ENCODE measurements at regions not wholly inside any gene's neighbourhood (a gene's known extent, or its start where the extent isn't known, plus 50 kb on each side); places are given as distances from the start of the nearest gene placed in this dataset.
"Not testable (repeated sequence)": the region's sequence is repeated elsewhere in the genome, so short reads cannot be mapped to it uniquely, and the experiment has no call there.

GRCh38 chr4:49560883-49561282 lies 574.8 kb downstream of the CWH43 start:
- not testable (repeated sequence) for H3K4me2 ChIP-seq (ENCODE audit: insufficient read depth, low read length); H3K4me3 ChIP-seq (ENCODE audit: insufficient read depth, low read length); H3K36me3 ChIP-seq (ENCODE audit: insufficient read depth, low read length); H4K20me1 ChIP-seq (ENCODE audit: insufficient read depth, low read length); DNase-seq (ENCODE audit: insufficient read length, low spot score, missing footprints); H3K27me3 ChIP-seq (ENCODE audit: insufficient read depth, low read length); H3K4me1 ChIP-seq (ENCODE audit: insufficient read depth, low read length); H3K79me2 ChIP-seq (ENCODE audit: insufficient read depth, low read length); H3K27ac ChIP-seq (ENCODE audit: low read depth, low read length); H3K9me3 ChIP-seq (ENCODE audit: low read depth, low read length); H2AFZ ChIP-seq (ENCODE audit: low read length)

GRCh38 chr4:49570248-49570647 lies 584.2 kb downstream of the CWH43 start:
- H3K4me1 ChIP-seq (ENCODE audit: insufficient read depth, low read length); H2AFZ ChIP-seq (ENCODE audit: low read length); H3K27ac ChIP-seq (ENCODE audit: low read depth, low read length); H3K36me3 ChIP-seq (ENCODE audit: insufficient read depth, low read length); DNase-seq (ENCODE audit: insufficient read length, low spot score, missing footprints); H3K27me3 ChIP-seq (ENCODE audit: insufficient read depth, low read length); H4K20me1 ChIP-seq (ENCODE audit: insufficient read depth, low read length); H3K79me2 ChIP-seq (ENCODE audit: insufficient read depth, low read length); H3K4me2 ChIP-seq (ENCODE audit: insufficient read depth, low read length); H3K9me3 ChIP-seq (ENCODE audit: low read depth, low read length); H3K4me3 ChIP-seq (ENCODE audit: insufficient read depth, low read length): not testable (repeated sequence)

- H4K20me1 ChIP-seq (ENCODE audit: insufficient read depth, low read length); H3K79me2 ChIP-seq (ENCODE audit: insufficient read depth, low read length); H3K36me3 ChIP-seq (ENCODE audit: insufficient read depth, low read length); H2AFZ ChIP-seq (ENCODE audit: low read length); H3K4me2 ChIP-seq (ENCODE audit: insufficient read depth, low read length); H3K27me3 ChIP-seq (ENCODE audit: insufficient read depth, low read length); H3K4me3 ChIP-seq (ENCODE audit: insufficient read depth, low read length); H3K27ac ChIP-seq (ENCODE audit: low read depth, low read length); DNase-seq (ENCODE audit: insufficient read length, low spot score, missing footprints); H3K4me1 ChIP-seq (ENCODE audit: insufficient read depth, low read length); H3K9me3 ChIP-seq (ENCODE audit: low read depth, low read length): not testable (repeated sequence)
These were observed 587.7 kb downstream of the CWH43 start for GRCh38 chr4:49573666-49574215.

DNA sequence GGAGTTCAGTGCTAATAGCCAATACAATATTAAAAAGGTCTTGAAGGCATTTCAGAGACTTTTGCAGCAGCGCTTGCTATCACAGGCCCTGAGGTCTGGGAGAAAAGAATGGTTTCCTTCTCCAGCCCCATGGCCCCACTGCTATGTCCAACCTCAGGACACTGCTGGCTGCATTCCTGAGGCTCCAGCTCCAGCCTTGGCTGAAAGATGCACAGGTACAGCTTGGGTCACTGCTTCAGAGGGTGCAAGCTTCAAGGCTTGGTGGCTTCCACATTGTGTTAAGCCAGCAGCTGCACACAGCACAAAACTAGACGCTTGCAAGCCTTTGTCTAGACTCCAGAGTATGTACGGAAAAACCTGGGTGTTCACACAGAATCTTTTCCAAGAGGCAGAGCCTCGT lies 589.2 kb downstream of the CWH43 start:
- not testable (repeated sequence) for H3K4me1 ChIP-seq (ENCODE audit: insufficient read depth, low read length); H3K4me2 ChIP-seq (ENCODE audit: insufficient read depth, low read length); DNase-seq (ENCODE audit: insufficient read length, low spot score, missing footprints); H2AFZ ChIP-seq (ENCODE audit: low read length); H3K27me3 ChIP-seq (ENCODE audit: insufficient read depth, low read length); H3K79me2 ChIP-seq (ENCODE audit: insufficient read depth, low read length); H3K36me3 ChIP-seq (ENCODE audit: insufficient read depth, low read length); H3K9me3 ChIP-seq (ENCODE audit: low read depth, low read length); H3K27ac ChIP-seq (ENCODE audit: low read depth, low read length); H4K20me1 ChIP-seq (ENCODE audit: insufficient read depth, low read length); H3K4me3 ChIP-seq (ENCODE audit: insufficient read depth, low read length)

DNA sequence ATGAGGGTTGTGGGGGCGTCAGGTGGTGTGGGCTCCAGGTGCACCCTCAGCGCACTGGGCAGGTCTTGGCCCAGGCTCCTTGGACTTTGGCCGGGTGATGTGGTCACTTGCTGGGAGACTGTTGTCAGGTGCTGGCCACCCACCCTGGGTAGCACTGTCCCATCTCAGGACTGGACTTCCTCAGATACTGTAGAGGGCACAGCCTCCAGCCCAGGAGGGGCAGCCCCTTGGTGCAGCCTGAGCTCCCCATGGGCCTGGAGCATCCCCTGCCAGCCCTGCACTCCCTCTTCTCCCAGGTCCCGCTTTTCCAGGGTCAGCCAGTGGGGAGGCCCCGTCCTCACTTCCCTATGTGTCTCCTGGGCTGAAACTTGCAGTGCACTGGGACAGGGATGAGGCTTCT lies 592.3 kb downstream of the CWH43 start:
- H3K27ac ChIP-seq (ENCODE audit: low read depth, low read length); H4K20me1 ChIP-seq (ENCODE audit: insufficient read depth, low read length); H3K79me2 ChIP-seq (ENCODE audit: insufficient read depth, low read length); H3K4me3 ChIP-seq (ENCODE audit: insufficient read depth, low read length); H3K4me2 ChIP-seq (ENCODE audit: insufficient read depth, low read length); H3K9me3 ChIP-seq (ENCODE audit: low read depth, low read length); DNase-seq (ENCODE audit: insufficient read length, low spot score, missing footprints); H3K27me3 ChIP-seq (ENCODE audit: insufficient read depth, low read length); H3K4me1 ChIP-seq (ENCODE audit: insufficient read depth, low read length); H3K36me3 ChIP-seq (ENCODE audit: insufficient read depth, low read length); H2AFZ ChIP-seq (ENCODE audit: low read length): not testable (repeated sequence)

DNA sequence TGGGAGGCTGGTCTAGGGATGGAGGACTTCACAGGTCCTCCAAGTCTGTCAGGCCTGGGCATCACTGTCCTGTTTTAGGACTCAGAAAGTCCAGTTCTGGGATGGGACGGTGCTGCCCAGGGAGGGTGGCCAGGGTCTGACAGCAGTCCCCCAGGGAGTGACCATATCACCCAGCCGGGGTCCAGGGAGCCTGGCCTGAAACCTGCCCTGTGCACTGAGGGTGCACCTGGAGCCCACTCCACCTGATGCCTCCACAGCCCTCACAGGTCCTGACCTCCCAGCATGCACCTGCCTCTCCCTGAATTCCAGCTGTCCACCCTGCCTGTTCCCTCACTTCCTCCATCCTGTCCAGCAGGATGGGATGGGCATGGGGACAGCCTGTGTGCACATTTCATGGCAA lies 592.8 kb downstream of the CWH43 start:
- H3K27ac ChIP-seq (ENCODE audit: low read depth, low read length); H3K79me2 ChIP-seq (ENCODE audit: insufficient read depth, low read length); H2AFZ ChIP-seq (ENCODE audit: low read length); H3K4me1 ChIP-seq (ENCODE audit: insufficient read depth, low read length); H3K4me3 ChIP-seq (ENCODE audit: insufficient read depth, low read length); H4K20me1 ChIP-seq (ENCODE audit: insufficient read depth, low read length); H3K27me3 ChIP-seq (ENCODE audit: insufficient read depth, low read length); H3K36me3 ChIP-seq (ENCODE audit: insufficient read depth, low read length); H3K4me2 ChIP-seq (ENCODE audit: insufficient read depth, low read length); H3K9me3 ChIP-seq (ENCODE audit: low read depth, low read length): not testable (repeated sequence)
- peak; percentile 8 for DNase-seq (ENCODE audit: insufficient read length, low spot score, missing footprints)

- H3K79me2 ChIP-seq (ENCODE audit: insufficient read depth, low read length); DNase-seq (ENCODE audit: insufficient read length, low spot score, missing footprints); H3K27ac ChIP-seq (ENCODE audit: low read depth, low read length); H3K4me2 ChIP-seq (ENCODE audit: insufficient read depth, low read length); H3K27me3 ChIP-seq (ENCODE audit: insufficient read depth, low read length); H3K4me3 ChIP-seq (ENCODE audit: insufficient read depth, low read length); H2AFZ ChIP-seq (ENCODE audit: low read length); H3K4me1 ChIP-seq (ENCODE audit: insufficient read depth, low read length); H3K9me3 ChIP-seq (ENCODE audit: low read depth, low read length); H4K20me1 ChIP-seq (ENCODE audit: insufficient read depth, low read length); H3K36me3 ChIP-seq (ENCODE audit: insufficient read depth, low read length): not testable (repeated sequence)
These were observed 594.1 kb downstream of the CWH43 start for GRCh38 chr4:49580166-49580565.

DNA sequence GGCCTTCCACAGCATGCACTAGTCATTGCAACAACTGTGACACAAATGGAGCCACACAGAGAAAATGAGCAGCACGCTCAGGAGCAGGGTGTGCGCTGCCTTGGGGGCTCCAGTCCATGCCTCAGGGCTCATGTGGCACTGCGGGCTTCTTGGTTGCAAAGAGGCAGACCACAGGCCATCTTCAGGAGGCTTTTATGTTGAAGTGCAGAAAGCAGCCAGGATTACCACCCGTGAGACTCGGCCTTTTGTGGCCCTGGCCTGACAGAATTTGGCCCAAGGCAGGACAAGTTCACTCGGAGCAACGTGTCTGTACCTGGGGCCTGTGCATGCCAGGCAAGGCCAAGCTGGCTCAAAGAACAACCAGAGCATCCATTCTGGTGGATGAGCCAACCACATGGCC lies 602.3 kb downstream of the CWH43 start:
- DNase-seq (ENCODE audit: insufficient read length, low spot score, missing footprints); H3K36me3 ChIP-seq (ENCODE audit: insufficient read depth, low read length); H3K4me1 ChIP-seq (ENCODE audit: insufficient read depth, low read length); H3K4me3 ChIP-seq (ENCODE audit: insufficient read depth, low read length); H2AFZ ChIP-seq (ENCODE audit: low read length); H3K9me3 ChIP-seq (ENCODE audit: low read depth, low read length); H3K79me2 ChIP-seq (ENCODE audit: insufficient read depth, low read length); H3K27ac ChIP-seq (ENCODE audit: low read depth, low read length); H3K4me2 ChIP-seq (ENCODE audit: insufficient read depth, low read length); H3K27me3 ChIP-seq (ENCODE audit: insufficient read depth, low read length); H4K20me1 ChIP-seq (ENCODE audit: insufficient read depth, low read length): not testable (repeated sequence)

DNA sequence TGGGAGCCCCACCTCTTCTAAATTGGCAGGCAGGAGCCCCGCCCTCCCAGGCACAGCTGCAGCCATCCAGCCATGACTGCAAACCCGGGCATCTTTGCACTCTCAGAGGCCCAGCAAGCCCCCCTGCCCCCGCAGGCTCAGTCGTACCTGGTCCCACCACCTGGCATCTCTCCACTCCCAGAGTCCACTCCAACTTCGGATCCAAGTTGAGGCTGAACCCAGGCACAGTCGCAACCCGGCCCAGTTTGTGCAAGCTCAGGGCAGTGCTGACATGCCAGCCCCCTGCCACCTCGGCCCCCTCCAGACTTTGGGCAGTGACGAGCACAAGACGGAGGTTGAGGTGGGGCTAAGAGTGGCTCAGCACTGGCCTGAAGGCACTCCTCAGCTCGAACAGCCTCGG lies 632.4 kb downstream of the CWH43 start:
- not testable (repeated sequence) for H3K4me2 ChIP-seq (ENCODE audit: insufficient read depth, low read length); DNase-seq (ENCODE audit: insufficient read length, low spot score, missing footprints); H3K36me3 ChIP-seq (ENCODE audit: insufficient read depth, low read length); H3K9me3 ChIP-seq (ENCODE audit: low read depth, low read length); H3K79me2 ChIP-seq (ENCODE audit: insufficient read depth, low read length); H3K27ac ChIP-seq (ENCODE audit: low read depth, low read length); H4K20me1 ChIP-seq (ENCODE audit: insufficient read depth, low read length); H3K4me1 ChIP-seq (ENCODE audit: insufficient read depth, low read length); H2AFZ ChIP-seq (ENCODE audit: low read length); H3K27me3 ChIP-seq (ENCODE audit: insufficient read depth, low read length); H3K4me3 ChIP-seq (ENCODE audit: insufficient read depth, low read length)
